ENCODE measurements at regions not wholly inside any gene's neighbourhood (a gene's known extent, or its start where the extent isn't known, plus 50 kb on each side); places are given as distances from the start of the nearest gene placed in this dataset.

DNA sequence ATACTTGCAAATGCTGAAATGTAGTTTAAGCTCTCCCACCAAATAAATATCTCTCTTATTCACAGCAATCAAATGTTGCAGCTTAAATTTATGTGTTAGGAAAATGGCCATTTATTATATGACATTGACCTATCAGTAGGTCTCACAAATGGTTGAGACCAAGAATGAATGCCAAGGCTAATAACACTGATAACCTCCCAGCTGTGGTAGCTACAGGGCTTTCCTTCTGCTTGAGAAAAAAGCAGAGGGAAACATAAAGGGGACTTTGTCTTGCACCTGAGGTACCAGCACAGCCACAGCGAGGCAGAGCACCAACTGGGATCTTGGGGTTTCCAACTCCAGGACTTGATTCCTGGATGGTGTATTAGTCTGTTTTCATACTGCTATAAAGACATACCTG is 73.1 kb upstream of the TTC14 start:
- H3K27me3 ChIP-seq (ENCODE audit: insufficient read depth): no peaks in the 10 kb centered on the region
- H3K4me1 Mint-ChIP-seq: no peaks in the 10 kb centered on the region
- H3K36me3 ChIP-seq (ENCODE audit: insufficient read depth): no peaks in the 10 kb centered on the region
- no peak overlapping the region for H3K4me2 ChIP-seq
- H3K4me3 Mint-ChIP-seq: no peak overlapping the region
- H3K27me3 Mint-ChIP-seq (ENCODE audit: insufficient read depth, low read depth, poor library complexity): peaks cover 5% of the 10 kb centered on the region
- no peak overlapping the region for H3K27ac Mint-ChIP-seq
- no peak for ATAC-seq
- H3K79me2 ChIP-seq (replicated peaks; ENCODE audit: insufficient read depth): no peaks in the 10 kb centered on the region
- H2AFZ ChIP-seq: no peak overlapping the region
- peaks cover 6% of the 10 kb centered on the region; the same call in 2 of the 3 replicates for H3K9me3 Mint-ChIP-seq
- no peaks in the 10 kb centered on the region for H4K20me1 ChIP-seq (replicated peaks; ENCODE audit: insufficient read depth)
- no peak overlapping the region for H3K27ac ChIP-seq (ENCODE audit: low read depth)
- no peaks in the 10 kb centered on the region for H3F3A ChIP-seq (replicated peaks; ENCODE audit: low read depth)
- H3K9me2 ChIP-seq (ENCODE audit: insufficient read depth): peaks cover 1% of the 10 kb centered on the region
- no peak overlapping the region for H3K4me3 ChIP-seq
- no peak for DNase-seq (ENCODE audit: low spot score)
- no peaks in the 10 kb centered on the region for H3K4me1 ChIP-seq (ENCODE audit: insufficient read depth)
- H3K36me3 Mint-ChIP-seq (ENCODE audit: low read depth): no peaks in the 10 kb centered on the region
- TF ChIP-seq, protein P1, sequence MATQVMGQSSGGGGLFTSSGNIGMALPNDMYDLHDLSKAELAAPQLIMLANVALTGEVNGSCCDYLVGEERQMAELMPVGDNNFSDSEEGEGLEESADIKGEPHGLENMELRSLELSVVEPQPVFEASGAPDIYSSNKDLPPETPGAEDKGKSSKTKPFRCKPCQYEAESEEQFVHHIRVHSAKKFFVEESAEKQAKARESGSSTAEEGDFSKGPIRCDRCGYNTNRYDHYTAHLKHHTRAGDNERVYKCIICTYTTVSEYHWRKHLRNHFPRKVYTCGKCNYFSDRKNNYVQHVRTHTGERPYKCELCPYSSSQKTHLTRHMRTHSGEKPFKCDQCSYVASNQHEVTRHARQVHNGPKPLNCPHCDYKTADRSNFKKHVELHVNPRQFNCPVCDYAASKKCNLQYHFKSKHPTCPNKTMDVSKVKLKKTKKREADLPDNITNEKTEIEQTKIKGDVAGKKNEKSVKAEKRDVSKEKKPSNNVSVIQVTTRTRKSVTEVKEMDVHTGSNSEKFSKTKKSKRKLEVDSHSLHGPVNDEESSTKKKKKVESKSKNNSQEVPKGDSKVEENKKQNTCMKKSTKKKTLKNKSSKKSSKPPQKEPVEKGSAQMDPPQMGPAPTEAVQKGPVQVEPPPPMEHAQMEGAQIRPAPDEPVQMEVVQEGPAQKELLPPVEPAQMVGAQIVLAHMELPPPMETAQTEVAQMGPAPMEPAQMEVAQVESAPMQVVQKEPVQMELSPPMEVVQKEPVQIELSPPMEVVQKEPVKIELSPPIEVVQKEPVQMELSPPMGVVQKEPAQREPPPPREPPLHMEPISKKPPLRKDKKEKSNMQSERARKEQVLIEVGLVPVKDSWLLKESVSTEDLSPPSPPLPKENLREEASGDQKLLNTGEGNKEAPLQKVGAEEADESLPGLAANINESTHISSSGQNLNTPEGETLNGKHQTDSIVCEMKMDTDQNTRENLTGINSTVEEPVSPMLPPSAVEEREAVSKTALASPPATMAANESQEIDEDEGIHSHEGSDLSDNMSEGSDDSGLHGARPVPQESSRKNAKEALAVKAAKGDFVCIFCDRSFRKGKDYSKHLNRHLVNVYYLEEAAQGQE (IDR thresholded peaks at IDR 0.05; ENCODE audit: unreplicated experiment): no peak
- no peak for TF ChIP-seq CREB1 (CRISPR knock-in tag; IDR thresholded peaks at IDR 0.05; ENCODE audit: low read depth)
- TF ChIP-seq NANOG (IDR thresholded peaks at IDR 0.05; ENCODE audit: borderline replicate concordance): no peak
- no peak for TF ChIP-seq EZH2 (IDR thresholded peaks at IDR 0.05; ENCODE audit: low read depth, unreplicated experiment)
- TF ChIP-seq, protein P2, sequence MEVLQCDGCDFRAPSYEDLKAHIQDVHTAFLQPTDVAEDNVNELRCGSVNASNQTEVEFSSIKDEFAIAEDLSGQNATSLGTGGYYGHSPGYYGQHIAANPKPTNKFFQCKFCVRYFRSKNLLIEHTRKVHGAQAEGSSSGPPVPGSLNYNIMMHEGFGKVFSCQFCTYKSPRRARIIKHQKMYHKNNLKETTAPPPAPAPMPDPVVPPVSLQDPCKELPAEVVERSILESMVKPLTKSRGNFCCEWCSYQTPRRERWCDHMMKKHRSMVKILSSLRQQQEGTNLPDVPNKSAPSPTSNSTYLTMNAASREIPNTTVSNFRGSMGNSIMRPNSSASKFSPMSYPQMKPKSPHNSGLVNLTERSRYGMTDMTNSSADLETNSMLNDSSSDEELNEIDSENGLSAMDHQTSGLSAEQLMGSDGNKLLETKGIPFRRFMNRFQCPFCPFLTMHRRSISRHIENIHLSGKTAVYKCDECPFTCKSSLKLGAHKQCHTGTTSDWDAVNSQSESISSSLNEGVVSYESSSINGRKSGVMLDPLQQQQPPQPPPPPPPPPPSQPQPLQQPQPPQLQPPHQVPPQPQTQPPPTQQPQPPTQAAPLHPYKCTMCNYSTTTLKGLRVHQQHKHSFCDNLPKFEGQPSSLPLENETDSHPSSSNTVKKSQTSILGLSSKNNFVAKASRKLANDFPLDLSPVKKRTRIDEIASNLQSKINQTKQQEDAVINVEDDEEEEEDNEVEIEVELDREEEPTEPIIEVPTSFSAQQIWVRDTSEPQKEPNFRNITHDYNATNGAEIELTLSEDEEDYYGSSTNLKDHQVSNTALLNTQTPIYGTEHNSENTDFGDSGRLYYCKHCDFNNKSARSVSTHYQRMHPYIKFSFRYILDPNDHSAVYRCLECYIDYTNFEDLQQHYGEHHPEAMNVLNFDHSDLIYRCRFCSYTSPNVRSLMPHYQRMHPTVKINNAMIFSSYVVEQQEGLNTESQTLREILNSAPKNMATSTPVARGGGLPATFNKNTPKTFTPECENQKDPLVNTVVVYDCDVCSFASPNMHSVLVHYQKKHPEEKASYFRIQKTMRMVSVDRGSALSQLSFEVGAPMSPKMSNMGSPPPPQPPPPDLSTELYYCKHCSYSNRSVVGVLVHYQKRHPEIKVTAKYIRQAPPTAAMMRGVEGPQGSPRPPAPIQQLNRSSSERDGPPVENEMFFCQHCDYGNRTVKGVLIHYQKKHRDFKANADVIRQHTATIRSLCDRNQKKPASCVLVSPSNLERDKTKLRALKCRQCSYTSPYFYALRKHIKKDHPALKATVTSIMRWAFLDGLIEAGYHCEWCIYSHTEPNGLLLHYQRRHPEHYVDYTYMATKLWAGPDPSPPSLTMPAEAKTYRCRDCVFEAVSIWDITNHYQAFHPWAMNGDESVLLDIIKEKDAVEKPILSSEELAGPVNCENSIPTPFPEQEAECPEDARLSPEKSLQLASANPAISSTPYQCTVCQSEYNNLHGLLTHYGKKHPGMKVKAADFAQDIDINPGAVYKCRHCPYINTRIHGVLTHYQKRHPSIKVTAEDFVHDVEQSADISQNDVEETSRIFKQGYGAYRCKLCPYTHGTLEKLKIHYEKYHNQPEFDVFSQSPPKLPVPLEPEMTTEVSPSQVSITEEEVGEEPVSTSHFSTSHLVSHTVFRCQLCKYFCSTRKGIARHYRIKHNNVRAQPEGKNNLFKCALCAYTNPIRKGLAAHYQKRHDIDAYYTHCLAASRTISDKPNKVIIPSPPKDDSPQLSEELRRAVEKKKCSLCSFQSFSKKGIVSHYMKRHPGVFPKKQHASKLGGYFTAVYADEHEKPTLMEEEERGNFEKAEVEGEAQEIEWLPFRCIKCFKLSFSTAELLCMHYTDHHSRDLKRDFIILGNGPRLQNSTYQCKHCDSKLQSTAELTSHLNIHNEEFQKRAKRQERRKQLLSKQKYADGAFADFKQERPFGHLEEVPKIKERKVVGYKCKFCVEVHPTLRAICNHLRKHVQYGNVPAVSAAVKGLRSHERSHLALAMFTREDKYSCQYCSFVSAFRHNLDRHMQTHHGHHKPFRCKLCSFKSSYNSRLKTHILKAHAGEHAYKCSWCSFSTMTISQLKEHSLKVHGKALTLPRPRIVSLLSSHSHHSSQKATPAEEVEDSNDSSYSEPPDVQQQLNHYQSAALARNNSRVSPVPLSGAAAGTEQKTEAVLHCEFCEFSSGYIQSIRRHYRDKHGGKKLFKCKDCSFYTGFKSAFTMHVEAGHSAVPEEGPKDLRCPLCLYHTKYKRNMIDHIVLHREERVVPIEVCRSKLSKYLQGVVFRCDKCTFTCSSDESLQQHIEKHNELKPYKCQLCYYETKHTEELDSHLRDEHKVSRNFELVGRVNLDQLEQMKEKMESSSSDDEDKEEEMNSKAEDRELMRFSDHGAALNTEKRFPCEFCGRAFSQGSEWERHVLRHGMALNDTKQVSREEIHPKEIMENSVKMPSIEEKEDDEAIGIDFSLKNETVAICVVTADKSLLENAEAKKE (CRISPR knock-in tag; IDR thresholded peaks at IDR 0.05): no peak
- TF ChIP-seq ZNF114 (CRISPR knock-in tag; IDR thresholded peaks at IDR 0.05): no peak
- TF ChIP-seq, protein P3, sequence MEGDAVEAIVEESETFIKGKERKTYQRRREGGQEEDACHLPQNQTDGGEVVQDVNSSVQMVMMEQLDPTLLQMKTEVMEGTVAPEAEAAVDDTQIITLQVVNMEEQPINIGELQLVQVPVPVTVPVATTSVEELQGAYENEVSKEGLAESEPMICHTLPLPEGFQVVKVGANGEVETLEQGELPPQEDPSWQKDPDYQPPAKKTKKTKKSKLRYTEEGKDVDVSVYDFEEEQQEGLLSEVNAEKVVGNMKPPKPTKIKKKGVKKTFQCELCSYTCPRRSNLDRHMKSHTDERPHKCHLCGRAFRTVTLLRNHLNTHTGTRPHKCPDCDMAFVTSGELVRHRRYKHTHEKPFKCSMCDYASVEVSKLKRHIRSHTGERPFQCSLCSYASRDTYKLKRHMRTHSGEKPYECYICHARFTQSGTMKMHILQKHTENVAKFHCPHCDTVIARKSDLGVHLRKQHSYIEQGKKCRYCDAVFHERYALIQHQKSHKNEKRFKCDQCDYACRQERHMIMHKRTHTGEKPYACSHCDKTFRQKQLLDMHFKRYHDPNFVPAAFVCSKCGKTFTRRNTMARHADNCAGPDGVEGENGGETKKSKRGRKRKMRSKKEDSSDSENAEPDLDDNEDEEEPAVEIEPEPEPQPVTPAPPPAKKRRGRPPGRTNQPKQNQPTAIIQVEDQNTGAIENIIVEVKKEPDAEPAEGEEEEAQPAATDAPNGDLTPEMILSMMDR (conservative IDR thresholded peaks at IDR 0.05; ENCODE audit: low read depth in 2 of 2): no peak
- TF ChIP-seq, protein P4, sequence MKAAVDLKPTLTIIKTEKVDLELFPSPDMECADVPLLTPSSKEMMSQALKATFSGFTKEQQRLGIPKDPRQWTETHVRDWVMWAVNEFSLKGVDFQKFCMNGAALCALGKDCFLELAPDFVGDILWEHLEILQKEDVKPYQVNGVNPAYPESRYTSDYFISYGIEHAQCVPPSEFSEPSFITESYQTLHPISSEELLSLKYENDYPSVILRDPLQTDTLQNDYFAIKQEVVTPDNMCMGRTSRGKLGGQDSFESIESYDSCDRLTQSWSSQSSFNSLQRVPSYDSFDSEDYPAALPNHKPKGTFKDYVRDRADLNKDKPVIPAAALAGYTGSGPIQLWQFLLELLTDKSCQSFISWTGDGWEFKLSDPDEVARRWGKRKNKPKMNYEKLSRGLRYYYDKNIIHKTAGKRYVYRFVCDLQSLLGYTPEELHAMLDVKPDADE (IDR thresholded peaks at IDR 0.05): no peak
- no peak for TF ChIP-seq POLR2AphosphoS5 (IDR thresholded peaks at IDR 0.05; ENCODE audit: low read depth)
- TF ChIP-seq JUNB (IDR thresholded peaks at IDR 0.05; ENCODE audit: unreplicated experiment): no peak
- TF ChIP-seq STAT1 (IDR thresholded peaks at IDR 0.05; ENCODE audit: unreplicated experiment): no peak
- TF ChIP-seq EZH2phosphoT487 (IDR thresholded peaks at IDR 0.05; ENCODE audit: unreplicated experiment): no peak
- TF ChIP-seq ZNF331 (CRISPR knock-in tag; IDR thresholded peaks at IDR 0.05; ENCODE audit: low read depth): no peak

Data from GM23338 (cell line).